NT2/D1 (cell line): ENCODE measurements at regions not wholly inside any gene's neighbourhood (a gene's known extent, or its start where the extent isn't known, plus 50 kb on each side); places are given as distances from the start of the nearest gene placed in this dataset.
"Not testable (repeated sequence)": the region's sequence is repeated elsewhere in the genome, so short reads cannot be mapped to it uniquely, and the experiment has no call there.

Experiments used
- DNase-seq: peaks from one replicate; pipeline ENCODE4 v3.0.0-alpha.2; 2011; ENCODE audit warnings: low read depth, low spot score
- H3K27me3 ChIP-seq: 2 replicates; pipeline ENCODE4 v1.6.0; 2011; ENCODE audit warnings: mild to moderate bottlenecking; ENCODE audit not compliant: insufficient read length, insufficient read depth
- H3K36me3 ChIP-seq: 2 replicates; pipeline ENCODE4 v1.6.1; 2011; ENCODE audit warnings: mild to moderate bottlenecking, low read length, mixed read lengths; ENCODE audit not compliant: insufficient read depth, insufficient read length
- H3K4me1 ChIP-seq: 2 replicates; pipeline ENCODE4 v1.5.1; 2011; ENCODE audit not compliant: insufficient read depth, insufficient read length
- H3K4me3 ChIP-seq: 2 replicates; pipeline ENCODE4 v1.5.1; 2011; ENCODE audit warnings: low read depth; ENCODE audit not compliant: insufficient read length
- H3K9ac ChIP-seq: 2 replicates; pipeline ENCODE4 v1.6.0; 2011; ENCODE audit warnings: low read depth; ENCODE audit not compliant: insufficient read length
- H3K9me3 ChIP-seq: 2 replicates; pipeline ENCODE4 v1.5.1; 2011; ENCODE audit warnings: mild to moderate bottlenecking, low read length; ENCODE audit not compliant: insufficient read depth
- SUZ12 ChIP-seq: IDR thresholded peaks from 2 replicates; pipeline ENCODE4 v1.6.1; 2011; ENCODE audit not compliant: insufficient read length, insufficient read depth; ENCODE audit errors: extremely low read depth
- YY1 ChIP-seq: IDR thresholded peaks from 2 replicates; pipeline ENCODE4 v1.6.1; 2011; ENCODE audit not compliant: insufficient read length, insufficient read depth
- ZNF274 ChIP-seq: IDR thresholded peaks from 2 replicates; pipeline ENCODE4 v1.6.1; 2011; ENCODE audit warnings: mild to moderate bottlenecking, low read depth, low read length

DNA sequence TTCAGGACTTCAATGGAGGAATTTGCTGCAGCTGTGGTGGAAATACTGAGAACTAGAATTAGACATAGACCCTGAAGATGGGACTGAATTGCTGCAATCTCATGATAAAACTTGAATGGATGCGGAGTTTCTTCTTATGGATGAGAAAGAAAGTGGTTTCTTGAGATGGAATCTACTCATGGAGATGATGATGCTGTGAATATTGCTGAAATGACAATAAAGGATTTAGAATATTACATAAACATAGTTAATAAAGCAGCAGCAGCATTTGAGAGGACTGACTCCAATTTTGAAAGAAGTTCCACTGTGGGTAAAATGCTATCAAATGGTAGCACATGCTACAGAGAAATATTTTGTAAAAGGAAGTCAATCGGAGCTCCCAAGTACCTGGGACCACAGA is 264.6 kb downstream of the UBE3D start:
- H3K9me3 ChIP-seq = no peaks in the 10 kb centered on the region
- TF ChIP-seq YY1 = no peak
- TF ChIP-seq SUZ12 = no peak
- TF ChIP-seq ZNF274 = no peak
- no peaks in the 10 kb centered on the region for H3K27me3 ChIP-seq
- no peak overlapping the region for H3K4me3 ChIP-seq
- H3K36me3 ChIP-seq = no peaks in the 10 kb centered on the region
- H3K4me1 ChIP-seq = no peaks in the 10 kb centered on the region
- no peak overlapping the region for H3K9ac ChIP-seq
- no peak for DNase-seq

DNA sequence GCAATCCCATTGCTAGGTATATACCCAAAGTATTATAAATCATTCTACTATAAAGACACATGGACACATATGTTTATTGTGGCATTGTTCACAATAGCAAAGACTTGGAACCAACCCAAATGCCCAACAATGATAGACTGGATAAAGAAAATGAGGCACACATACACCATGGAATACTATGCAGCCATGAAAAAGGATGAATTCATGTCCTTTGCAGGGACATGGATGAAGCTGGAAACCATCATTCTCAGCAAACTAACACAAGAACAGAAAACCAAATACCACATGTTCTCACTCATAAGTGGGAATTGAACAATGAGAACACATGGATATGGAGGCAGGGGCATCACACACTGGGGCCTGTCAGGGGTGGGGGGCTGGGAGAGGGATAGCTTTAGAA is 249.4 kb downstream of the UBE3D start:
- H3K9ac ChIP-seq, H3K4me3 ChIP-seq, H3K27me3 ChIP-seq, H3K9me3 ChIP-seq, H3K36me3 ChIP-seq, H3K4me1 ChIP-seq, DNase-seq: not testable (repeated sequence)

- Histone ChIP-seq H3K36me3 (no peaks in the 10 kb centered on the region), H3K4me1 (no peaks in the 10 kb centered on the region), H3K9me3 (no peaks in the 10 kb centered on the region), H3K9ac (no peak overlapping the region), H3K4me3 (no peak overlapping the region), H3K27me3 (no peaks in the 10 kb centered on the region)
- DNase-seq = no peak
- TF ChIP-seq SUZ12 (no peak), ZNF274 (no peak)
Observed at GRCh38 chr6:82818727-82819126, 246.9 kb downstream of the UBE3D start.

GRCh38 chr6:82823361-82823760 is 242.3 kb downstream of the UBE3D start:
- TF ChIP-seq ZNF274 = no peak
- TF ChIP-seq SUZ12 = no peak
- TF ChIP-seq YY1 = no peak
- H3K36me3 ChIP-seq = no peaks in the 10 kb centered on the region
- no peak overlapping the region for H3K9ac ChIP-seq
- DNase-seq = no peak
- no peaks in the 10 kb centered on the region for H3K9me3 ChIP-seq
- H3K4me3 ChIP-seq = no peak overlapping the region
- H3K4me1 ChIP-seq = no peaks in the 10 kb centered on the region
- H3K27me3 ChIP-seq = no peaks in the 10 kb centered on the region

DNA sequence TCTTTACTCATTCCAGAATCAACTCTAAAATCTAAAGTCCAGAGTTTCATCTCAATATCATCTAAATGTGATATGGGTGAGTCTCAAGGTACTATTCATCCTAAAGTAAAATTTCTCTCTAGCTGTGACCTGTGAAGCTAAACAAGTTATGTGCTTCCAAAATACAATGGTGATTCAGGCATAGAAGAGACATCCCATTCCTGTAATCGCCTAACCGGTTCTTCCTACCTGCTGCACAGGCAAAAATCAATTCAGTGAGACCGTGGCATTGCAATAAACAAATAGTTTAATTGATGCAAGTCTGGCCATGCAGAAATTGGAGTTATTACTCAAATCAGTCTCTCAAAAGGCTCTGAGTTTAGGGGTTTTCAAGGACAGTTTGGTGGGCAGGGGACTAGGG is 232.8 kb downstream of the UBE3D start:
- Histone ChIP-seq H3K9me3 (no peaks in the 10 kb centered on the region), H3K27me3 (no peaks in the 10 kb centered on the region), H3K4me3 (no peak overlapping the region), H3K36me3 (no peaks in the 10 kb centered on the region), H3K9ac (no peak overlapping the region), H3K4me1 (no peaks in the 10 kb centered on the region)
- no peak for DNase-seq
- TF ChIP-seq YY1 (no peak), SUZ12 (no peak), ZNF274 (no peak)

DNA sequence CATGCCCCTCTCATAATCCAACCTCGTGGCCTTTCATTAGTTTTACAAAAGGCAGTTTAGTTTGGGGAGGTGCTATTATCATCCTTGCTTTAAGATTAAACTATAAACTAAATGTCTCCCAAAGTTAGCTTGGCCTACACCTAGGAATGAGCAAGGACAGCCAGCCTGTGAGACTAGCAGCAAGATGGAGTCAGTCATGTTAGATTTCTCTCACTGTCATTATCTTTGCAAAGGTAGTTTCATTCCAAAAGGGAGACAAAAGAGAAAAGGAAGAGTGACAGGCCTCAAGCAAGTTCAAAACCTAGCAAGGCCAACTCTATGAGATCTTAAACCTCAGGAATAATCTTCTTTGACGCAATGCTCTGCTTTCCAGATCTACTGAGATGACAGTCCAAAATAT is 232.2 kb downstream of the UBE3D start:
- Histone ChIP-seq H3K36me3 (no peaks in the 10 kb centered on the region), H3K4me1 (no peaks in the 10 kb centered on the region), H3K9ac (no peak overlapping the region), H3K4me3 (no peak overlapping the region), H3K9me3 (no peaks in the 10 kb centered on the region), H3K27me3 (no peaks in the 10 kb centered on the region)
- TF ChIP-seq SUZ12 (no peak), YY1 (no peak), ZNF274 (no peak)
- no peak for DNase-seq

DNA sequence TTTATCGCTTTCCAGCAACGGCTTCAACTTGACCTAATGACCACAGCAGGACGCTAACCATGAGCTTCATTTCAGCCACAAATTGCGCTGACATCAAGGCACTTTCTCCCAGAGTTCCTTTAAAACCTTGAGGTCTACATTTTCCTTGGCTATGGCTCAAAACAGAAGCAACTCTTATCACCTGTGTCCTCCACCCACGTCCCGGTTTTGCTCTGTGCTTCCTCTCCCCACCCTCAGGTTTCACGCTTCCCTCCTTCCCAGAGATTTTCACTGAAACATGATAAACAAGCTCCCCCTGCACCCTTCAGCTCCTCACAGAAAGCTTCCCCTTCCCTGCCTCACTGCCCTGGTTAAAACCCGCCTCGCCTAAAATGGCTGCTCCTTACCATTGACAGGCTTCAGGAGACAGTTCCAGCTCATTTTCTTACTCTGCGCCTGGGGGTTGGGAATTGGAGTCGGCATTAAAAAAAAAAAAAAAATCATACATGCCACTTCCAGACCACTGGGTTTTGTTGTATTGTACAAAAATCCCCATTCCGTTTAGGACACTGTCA is 229.5 kb downstream of the UBE3D start:
- no peak for DNase-seq

GRCh38 chr6:82840571-82840970 is 225.1 kb downstream of the UBE3D start:
- no peak for TF ChIP-seq YY1
- TF ChIP-seq ZNF274 = no peak
- no peak for TF ChIP-seq SUZ12
- no peaks in the 10 kb centered on the region for H3K9me3 ChIP-seq
- H3K4me3 ChIP-seq = no peak overlapping the region
- H3K4me1 ChIP-seq = no peaks in the 10 kb centered on the region
- no peak overlapping the region for H3K9ac ChIP-seq
- no peaks in the 10 kb centered on the region for H3K36me3 ChIP-seq
- no peaks in the 10 kb centered on the region for H3K27me3 ChIP-seq
- DNase-seq = no peak

More for the DNA sequence above, 229.5 kb downstream of the UBE3D start:
- TF ChIP-seq YY1 (no peak), SUZ12 (no peak), ZNF274 (no peak)
- Histone ChIP-seq H3K9ac (no peak overlapping the region), H3K36me3 (no peaks in the 10 kb centered on the region), H3K4me1 (no peaks in the 10 kb centered on the region), H3K27me3 (no peaks in the 10 kb centered on the region), H3K9me3 (no peaks in the 10 kb centered on the region), H3K4me3 (no peak overlapping the region)
